Left cardiac atrium (tissue), 4 donors: ENCODE measurements at regions not wholly inside any gene's neighbourhood (a gene's known extent, or its start where the extent isn't known, plus 50 kb on each side); places are given as distances from the start of the nearest gene placed in this dataset.

Source experiments
- ATAC-seq, 2 donors: fragments of 200-7000 bp; cut with Tn5 transposase; one replicate each; pipeline ENCODE4 v1.9.1; 2020; ENCODE audit warnings: mild to moderate bottlenecking in 2 of 2, moderate library complexity in 2 of 2
- DNase-seq: peaks from one replicate; pipeline ENCODE4 v3.0.0-alpha.2; 2020
- intact Hi-C, 2 donors: fragments of 100-400 bp; cut with DNase I; formaldehyde crosslinking; loops; one replicate each; pipeline versions ENCODE4 v1.14.1 to v1.15.1; 2022 to 2023
- donor health status: DM: no; HTN: yes; CAD: no.
- donor health status: DM: no; HTN: yes; CAD: no; lungs with severe emphysema.
- donor health status: DM: yes; HTN: yes; CAD: no.
- donor health status: Dilated cardiomyopathy.

DNA sequence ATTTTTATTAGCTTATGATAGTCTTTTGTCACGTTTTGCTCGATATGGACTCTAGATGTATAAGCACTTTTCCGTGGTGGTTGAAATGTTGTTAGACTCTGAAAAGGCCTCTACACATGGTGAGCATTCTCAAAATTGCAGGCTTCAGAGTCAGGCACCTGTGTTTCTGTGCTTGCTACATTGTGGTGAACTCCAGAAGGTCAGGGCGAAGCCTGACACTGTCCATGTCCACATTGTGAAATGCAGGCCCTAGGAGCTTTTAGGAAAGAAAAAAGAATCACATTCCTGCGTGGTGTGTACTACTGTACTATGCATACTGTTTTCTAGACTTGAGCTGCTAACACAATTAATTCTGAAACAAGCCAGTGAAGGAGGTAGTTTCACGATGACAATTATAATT lies 86.3 kb downstream of the HS3ST1 start:
- intact Hi-C loops, result no loop called here
- ATAC-seq (no peak), DNase-seq (no peak)

DNA sequence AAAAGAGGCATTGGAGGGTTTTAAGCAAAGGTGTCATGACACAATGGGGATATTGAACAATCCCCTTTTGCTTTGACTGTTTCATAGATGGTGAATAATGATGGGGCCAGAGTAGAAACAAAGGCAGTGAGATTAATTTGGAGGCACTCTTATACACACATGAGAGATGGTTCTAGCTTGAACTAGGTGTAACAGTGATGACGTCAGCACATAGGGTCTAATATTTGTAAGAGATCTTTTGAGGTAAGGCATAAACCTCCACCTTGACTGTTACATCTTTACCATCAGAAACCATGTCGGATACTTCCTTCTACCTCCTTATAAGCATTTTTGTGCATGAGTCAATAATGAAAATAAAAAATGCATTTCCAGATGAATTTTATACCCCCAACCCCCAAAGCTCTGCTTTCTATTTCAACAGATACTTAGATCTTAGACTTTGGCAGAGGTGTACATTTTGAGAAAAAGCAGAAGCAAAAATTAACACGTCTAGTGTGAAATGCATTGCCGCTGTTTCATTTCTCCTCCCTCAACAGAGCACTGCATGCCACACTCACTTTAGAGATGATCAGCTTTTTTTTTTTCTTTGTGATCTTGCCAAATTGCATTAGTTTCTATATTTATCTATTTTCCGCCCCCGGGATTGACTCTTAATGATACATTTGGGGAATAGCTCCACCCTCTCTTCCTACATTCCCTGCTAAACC lies 87.2 kb downstream of the HS3ST1 start:
- no peak for DNase-seq
- intact Hi-C loops, result no loop called here
- no peak for ATAC-seq

GRCh38 chr4:11338956-11339782 lies 89.5 kb downstream of the HS3ST1 start:
- intact Hi-C loops, result no loop called here
- no peak for DNase-seq
- ATAC-seq, result no peak

- no peak for DNase-seq
- intact Hi-C loops, result no loop called here
These were observed 91.4 kb downstream of the HS3ST1 start for GRCh38 chr4:11337287-11337686.

GRCh38 chr4:11336435-11336834 lies 92.3 kb downstream of the HS3ST1 start:
- intact Hi-C loops, result no loop called here
- ATAC-seq, result no peak
- no peak for DNase-seq

More at GRCh38 chr4:11337287-11337686, 91.4 kb downstream of the HS3ST1 start:
- no peak for ATAC-seq

DNA sequence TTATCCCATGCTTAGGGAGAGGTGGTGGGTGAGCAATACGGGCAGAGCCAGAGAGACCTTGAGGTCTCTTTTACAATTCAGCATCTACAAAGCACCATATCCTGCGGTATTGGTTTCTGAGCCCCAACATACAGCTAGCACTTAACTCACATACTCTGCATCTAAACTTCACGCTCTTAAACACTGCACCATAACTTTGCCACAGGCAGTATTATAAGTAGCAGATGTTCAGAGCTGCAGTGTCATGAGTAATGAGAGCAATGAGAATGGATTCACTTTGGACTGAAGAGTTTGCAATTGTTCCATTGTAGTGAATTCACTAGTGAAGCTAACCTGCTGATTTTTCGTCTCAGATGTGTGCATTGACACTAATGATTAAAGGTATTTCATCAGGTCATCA lies 93.8 kb downstream of the HS3ST1 start:
- ATAC-seq (no peak), DNase-seq (no peak)
- intact Hi-C loops, result no loop called here

DNA sequence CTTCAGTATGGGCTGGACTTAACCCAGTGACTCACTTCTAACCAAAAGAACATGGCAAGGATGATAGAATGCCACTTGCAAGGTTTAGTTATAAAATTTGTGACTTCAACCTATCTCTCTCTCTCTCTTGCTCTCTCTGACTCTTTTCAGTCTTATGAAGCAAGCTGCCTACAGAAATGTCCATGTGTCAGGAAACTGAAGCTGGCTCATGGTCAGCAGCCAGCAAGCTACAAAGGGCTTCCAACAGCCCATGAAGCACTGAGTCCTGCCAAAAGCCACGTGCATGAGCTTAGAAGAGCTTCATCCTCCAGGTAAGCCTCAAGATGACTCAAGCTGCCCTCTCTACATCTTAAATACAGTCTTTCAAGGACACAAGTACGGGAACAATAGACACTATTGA lies 100.3 kb downstream of the HS3ST1 start:
- DNase-seq (no peak), ATAC-seq (no peak)
- intact Hi-C loops, result no loop called here

DNA sequence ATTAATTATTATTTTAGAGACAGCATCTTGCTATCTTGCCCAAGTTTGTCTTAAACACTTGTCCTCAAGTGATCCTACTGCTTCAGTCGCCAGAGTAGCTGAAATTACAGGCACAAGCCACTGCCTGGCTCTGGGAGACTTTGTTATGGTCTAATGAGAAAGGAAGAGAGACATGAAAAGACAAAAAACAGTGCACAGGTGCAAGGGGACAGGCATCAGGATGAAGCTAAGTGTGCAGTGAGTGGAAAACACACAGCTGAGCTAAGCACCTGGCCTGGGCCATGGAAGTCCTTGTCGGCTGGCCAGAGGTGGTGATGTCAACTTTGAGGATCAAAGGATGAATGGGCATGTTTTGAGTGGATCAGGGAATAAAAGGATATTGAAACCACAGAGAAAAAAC lies 102.7 kb downstream of the HS3ST1 start:
- no peak for DNase-seq
- no peak for ATAC-seq
- intact Hi-C loops, result no loop called here

- ATAC-seq (no peak), DNase-seq (no peak)
- intact Hi-C loops, result no loop called here
These were observed 104.9 kb downstream of the HS3ST1 start for GRCh38 chr4:11323771-11324170.

DNA sequence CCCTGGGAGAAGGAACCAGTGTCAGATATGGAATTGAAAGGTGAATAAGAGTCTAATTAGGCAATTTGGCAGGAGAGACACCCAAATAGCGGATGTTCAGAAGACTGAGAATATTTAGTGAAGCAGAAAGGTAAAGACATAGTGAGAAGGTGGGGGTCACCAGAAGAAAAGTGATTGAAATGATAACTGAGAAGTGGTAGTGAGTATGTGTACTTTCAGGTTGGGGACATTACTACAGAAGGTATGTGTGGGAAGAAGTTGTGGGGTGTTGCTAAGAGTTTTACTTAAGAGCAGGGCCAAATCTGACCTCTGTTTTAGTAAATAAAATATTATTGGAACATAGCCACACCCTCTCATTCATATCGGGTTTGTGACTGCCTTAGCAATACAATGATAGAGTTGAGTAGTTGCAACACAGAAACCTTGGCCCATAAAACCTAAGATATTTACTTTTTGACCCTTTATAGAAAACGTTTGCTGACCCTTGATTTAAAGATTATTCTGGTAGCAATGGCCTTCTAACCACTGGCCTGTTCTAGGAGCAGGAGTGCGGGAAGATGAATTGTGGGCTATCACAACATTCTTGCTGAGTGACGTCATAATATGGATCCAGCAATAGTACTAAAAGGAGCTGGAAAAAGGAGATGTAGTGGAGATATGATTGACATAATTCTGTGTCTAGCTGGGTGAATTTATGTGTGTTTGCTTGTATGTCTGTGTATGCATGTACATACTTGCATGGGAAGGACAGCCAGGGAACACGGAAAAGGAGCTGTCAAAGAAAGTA lies 115.3 kb downstream of the HS3ST1 start:
- no peak for DNase-seq

GRCh38 chr4:11312389-11312788 lies 116.3 kb downstream of the HS3ST1 start:
- DNase-seq (peak; percentile 42), ATAC-seq (peak; percentile 81 to 99)
- intact Hi-C loops, result no loop called here

More for the DNA sequence above, 115.3 kb downstream of the HS3ST1 start:
- ATAC-seq, result no peak
- intact Hi-C loops, result no loop called here

- DNase-seq (no peak), ATAC-seq (no peak)
- intact Hi-C loops, result no loop called here
These were observed 127.5 kb downstream of the HS3ST1 start for GRCh38 chr4:11301075-11301660.

DNA sequence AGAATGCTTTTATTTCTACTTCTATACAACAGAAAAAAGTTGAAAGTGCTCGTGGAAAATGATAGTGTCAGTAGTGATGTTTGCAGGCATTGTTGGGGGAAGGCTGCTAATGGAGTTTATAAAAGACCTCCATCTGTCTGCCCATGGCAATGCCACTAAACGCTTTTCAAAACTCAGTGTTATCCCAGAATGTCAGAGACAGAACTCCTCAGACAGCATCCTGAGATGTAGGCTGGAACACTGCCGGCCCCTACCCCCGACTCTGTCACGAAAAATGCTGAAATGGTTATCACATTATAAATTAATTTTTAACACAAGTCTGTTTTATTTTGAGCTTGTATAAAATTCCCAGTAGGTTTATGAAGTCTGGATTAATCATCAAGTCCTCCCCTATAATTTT lies 128.9 kb downstream of the HS3ST1 start:
- ATAC-seq, result no peak
- no peak for DNase-seq
- intact Hi-C loops, result no loop called here

DNA sequence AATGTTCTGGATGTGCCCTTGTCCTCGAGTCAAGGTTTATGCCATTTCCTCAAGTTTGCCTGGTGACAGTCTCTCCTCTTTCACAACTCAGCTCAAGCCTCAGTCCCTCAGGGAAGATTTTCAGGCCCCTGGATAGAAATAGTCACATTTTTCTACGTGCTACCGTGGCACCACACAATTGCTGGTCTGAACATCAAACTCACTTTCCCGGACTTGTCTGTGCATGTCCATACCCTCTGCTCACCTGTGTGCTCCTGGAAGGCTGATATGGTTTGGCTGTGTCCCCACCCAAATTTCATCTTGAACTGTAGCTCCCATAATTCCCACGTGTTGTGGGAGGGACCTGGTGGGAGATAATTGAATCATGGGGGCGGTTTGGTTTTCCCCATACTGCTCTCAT lies 129.7 kb downstream of the HS3ST1 start:
- DNase-seq (no peak), ATAC-seq (no peak)
- intact Hi-C loops, result no loop called here

GRCh38 chr4:11298451-11298850 lies 130.2 kb downstream of the HS3ST1 start:
- DNase-seq (no peak), ATAC-seq (no peak)
- intact Hi-C loops, result no loop called here

DNA sequence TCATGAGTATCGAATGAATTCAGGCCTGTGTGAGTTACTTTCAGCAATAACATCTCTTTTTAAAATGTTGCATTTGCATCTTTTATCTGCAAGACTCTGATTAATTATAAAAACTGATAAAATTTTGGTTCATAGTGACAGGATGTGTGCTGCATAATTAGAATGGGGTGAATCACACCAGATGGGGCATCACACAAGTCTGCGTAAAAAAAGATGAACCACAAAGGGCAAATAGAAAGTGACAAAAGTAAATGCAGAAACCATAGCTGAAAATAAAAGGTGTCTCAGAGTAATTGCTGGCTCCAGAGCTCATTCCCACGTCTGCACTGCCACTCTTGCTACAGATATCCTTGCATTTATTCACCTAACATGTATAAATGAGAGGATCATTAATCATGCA lies 131.1 kb downstream of the HS3ST1 start:
- DNase-seq (no peak), ATAC-seq (no peak)

GRCh38 chr4:11297201-11297600 lies 131.5 kb downstream of the HS3ST1 start:
- intact Hi-C loops, result no loop called here
- ATAC-seq, result peak in 1 of 2 donors; percentile 65
- no peak for DNase-seq

More for the DNA sequence above, 131.1 kb downstream of the HS3ST1 start:
- intact Hi-C loops, result no loop called here

DNA sequence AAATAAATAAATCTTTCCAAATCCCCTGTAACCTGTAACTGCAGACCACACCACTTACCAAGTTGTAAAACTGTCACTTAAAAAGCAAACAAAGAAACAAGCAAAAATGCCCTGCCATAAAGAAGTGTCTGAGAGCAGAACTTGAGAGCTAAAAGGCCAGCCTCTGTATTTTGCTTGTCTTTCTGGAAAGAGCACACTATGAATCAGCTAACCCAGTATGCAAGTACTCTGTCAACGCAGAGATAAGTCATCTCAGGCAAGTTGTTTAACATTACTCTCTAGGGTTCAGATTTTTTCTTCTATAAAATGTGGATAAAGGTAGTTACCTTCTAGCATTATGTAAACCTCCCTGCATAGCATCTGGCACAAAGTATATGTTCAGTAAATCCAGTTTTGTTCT lies 134.8 kb downstream of the HS3ST1 start:
- peak in 1 of 2 donors; percentile 65 for ATAC-seq
- intact Hi-C loops, result no loop called here
- no peak for DNase-seq

- intact Hi-C loops, result no loop called here
- no peak for DNase-seq
These were observed 141.6 kb downstream of the HS3ST1 start for GRCh38 chr4:11287055-11287454.

DNA sequence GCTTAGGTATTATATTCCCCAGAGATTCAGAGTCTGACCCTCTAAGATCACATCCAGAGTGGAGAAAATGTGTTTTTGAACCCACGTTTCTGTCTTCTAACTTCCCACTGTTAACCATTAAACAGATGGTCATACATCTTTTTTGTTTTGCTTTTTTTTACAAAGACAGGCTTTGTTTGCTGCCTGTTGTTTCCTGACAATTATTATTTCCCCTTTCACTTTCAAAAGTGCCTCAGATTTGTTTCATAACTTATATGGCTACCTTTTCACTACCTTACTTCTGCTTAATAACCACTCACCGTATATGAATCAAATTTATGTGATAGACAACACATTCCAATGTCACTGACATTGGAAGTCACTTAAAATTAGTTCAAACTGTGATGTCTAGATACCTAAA lies 142.2 kb downstream of the HS3ST1 start:
- intact Hi-C loops, result no loop called here
- ATAC-seq (no peak), DNase-seq (no peak)

More at GRCh38 chr4:11287055-11287454, 141.6 kb downstream of the HS3ST1 start:
- ATAC-seq, result no peak
